ENCODE measurements at regions not wholly inside any gene's neighbourhood (a gene's known extent, or its start where the extent isn't known, plus 50 kb on each side); places are given as distances from the start of the nearest gene placed in this dataset.

GRCh38 chrX:107537815-107538214 is 88.4 kb downstream of the FRMPD3 start:
- Histone ChIP-seq H3K27ac (ENCODE audit: low read length) (no peak overlapping the region), H3K9me3 (ENCODE audit: control insufficient read depth, low read depth, low read length) (no peaks in the 10 kb centered on the region), H3K4me1 (ENCODE audit: control insufficient read depth, low read depth, low read length) (no peaks in the 10 kb centered on the region), H3K9ac (ENCODE audit: low read length) (no peak overlapping the region), H3K36me3 (ENCODE audit: control insufficient read depth, low read depth, low read length) (no peaks in the 10 kb centered on the region), H3K27me3 (ENCODE audit: control insufficient read depth, insufficient read depth, low read length) (no peaks in the 10 kb centered on the region), H3K4me3 (ENCODE audit: low read length) (no peak overlapping the region)

DNA sequence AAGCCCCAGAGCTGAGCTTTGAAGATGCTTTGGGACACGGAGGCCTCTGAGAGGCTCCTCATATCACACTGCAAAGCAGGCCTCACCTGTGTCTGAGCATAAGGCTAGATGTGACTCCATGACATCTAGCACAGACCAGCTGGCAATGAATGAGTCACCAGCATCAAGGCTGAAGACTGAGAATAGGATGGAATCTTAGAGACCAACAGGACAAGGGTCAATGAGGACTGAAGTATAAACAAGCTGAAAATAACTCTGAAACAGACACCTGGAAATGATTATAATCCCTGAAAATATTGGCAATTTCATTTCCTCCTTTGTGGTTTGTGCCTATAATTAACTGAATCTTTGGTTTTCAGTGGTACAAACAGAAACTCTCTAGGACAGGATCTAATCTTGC is 87.1 kb upstream of the PRPS1 start:
- H3K9ac ChIP-seq (ENCODE audit: low read length) = no peak overlapping the region
- no peaks in the 10 kb centered on the region for H3K27me3 ChIP-seq (ENCODE audit: control insufficient read depth, insufficient read depth, low read length)
- H3K27ac ChIP-seq (ENCODE audit: low read length) = no peak overlapping the region
- no peaks in the 10 kb centered on the region for H3K4me1 ChIP-seq (ENCODE audit: control insufficient read depth, low read depth, low read length)
- no peaks in the 10 kb centered on the region for H3K36me3 ChIP-seq (ENCODE audit: control insufficient read depth, low read depth, low read length)
- no peaks in the 10 kb centered on the region for H3K9me3 ChIP-seq (ENCODE audit: control insufficient read depth, low read depth, low read length)
- no peak overlapping the region for H3K4me3 ChIP-seq (ENCODE audit: low read length)

- Histone ChIP-seq H3K9me3 (ENCODE audit: control insufficient read depth, low read depth, low read length) (no peaks in the 10 kb centered on the region), H3K9ac (ENCODE audit: low read length) (no peak overlapping the region), H3K27me3 (ENCODE audit: control insufficient read depth, insufficient read depth, low read length) (no peaks in the 10 kb centered on the region), H3K27ac (ENCODE audit: low read length) (no peak overlapping the region), H3K4me1 (ENCODE audit: control insufficient read depth, low read depth, low read length) (no peaks in the 10 kb centered on the region), H3K4me3 (ENCODE audit: low read length) (no peak overlapping the region), H3K36me3 (ENCODE audit: control insufficient read depth, low read depth, low read length) (no peaks in the 10 kb centered on the region)
Measured at GRCh38 chrX:107542040-107542439, 86.3 kb upstream of the PRPS1 start.

DNA sequence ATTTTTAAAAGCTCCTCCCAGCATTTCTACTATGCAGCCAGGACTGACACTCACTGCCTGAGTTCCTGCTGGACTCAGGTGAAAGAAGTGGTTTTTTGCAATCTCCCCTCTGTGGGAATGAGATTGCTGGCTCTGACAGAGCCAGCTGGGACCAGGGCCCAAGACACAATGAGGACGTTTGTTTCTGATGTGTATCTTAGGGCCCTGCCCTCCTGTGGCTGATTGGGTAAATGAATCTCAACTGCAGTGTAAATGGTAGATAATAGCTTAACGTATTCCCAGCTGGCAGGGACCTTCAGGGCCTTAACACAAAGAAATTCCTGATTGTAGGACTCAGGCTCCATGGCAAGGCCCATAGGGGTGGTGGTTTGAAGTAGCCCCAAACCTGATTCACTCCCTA is 85.8 kb upstream of the PRPS1 start:
- Histone ChIP-seq H3K4me3 (ENCODE audit: low read length) (no peak overlapping the region), H3K4me1 (ENCODE audit: control insufficient read depth, low read depth, low read length) (no peaks in the 10 kb centered on the region), H3K27ac (ENCODE audit: low read length) (no peak overlapping the region), H3K36me3 (ENCODE audit: control insufficient read depth, low read depth, low read length) (no peaks in the 10 kb centered on the region), H3K9me3 (ENCODE audit: control insufficient read depth, low read depth, low read length) (no peaks in the 10 kb centered on the region), H3K9ac (ENCODE audit: low read length) (no peak overlapping the region), H3K27me3 (ENCODE audit: control insufficient read depth, insufficient read depth, low read length) (no peaks in the 10 kb centered on the region)

GRCh38 chrX:107547621-107548020 is 80.7 kb upstream of the PRPS1 start:
- H3K9me3 ChIP-seq (ENCODE audit: control insufficient read depth, low read depth, low read length) = no peaks in the 10 kb centered on the region
- no peak overlapping the region for H3K27ac ChIP-seq (ENCODE audit: low read length)
- no peak overlapping the region for H3K9ac ChIP-seq (ENCODE audit: low read length)
- no peaks in the 10 kb centered on the region for H3K27me3 ChIP-seq (ENCODE audit: control insufficient read depth, insufficient read depth, low read length)
- H3K4me3 ChIP-seq (ENCODE audit: low read length) = no peak overlapping the region
- H3K4me1 ChIP-seq (ENCODE audit: control insufficient read depth, low read depth, low read length) = no peaks in the 10 kb centered on the region
- no peaks in the 10 kb centered on the region for H3K36me3 ChIP-seq (ENCODE audit: control insufficient read depth, low read depth, low read length)

DNA sequence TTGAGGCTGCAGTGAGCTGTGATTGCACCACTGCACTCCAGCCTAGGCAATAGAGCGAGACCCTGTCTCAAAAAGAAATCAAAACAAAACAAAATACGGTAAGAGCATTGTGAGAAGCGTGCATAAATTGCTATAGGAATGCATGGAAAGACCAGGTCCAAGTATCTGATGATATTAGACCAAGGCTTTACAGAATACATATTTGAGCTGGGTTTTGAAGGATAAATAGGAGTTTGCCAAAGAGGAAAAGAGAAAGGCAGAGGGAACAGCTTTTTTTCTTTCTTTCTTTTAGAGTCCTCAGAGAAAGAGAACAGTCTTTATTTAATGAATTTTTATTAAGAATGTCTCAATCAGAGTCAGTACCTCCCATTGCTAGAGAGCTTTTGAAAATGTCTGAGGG is 79.5 kb upstream of the PRPS1 start:
- Histone ChIP-seq H3K9ac (ENCODE audit: low read length) (no peak overlapping the region), H3K4me1 (ENCODE audit: control insufficient read depth, low read depth, low read length) (no peaks in the 10 kb centered on the region), H3K9me3 (ENCODE audit: control insufficient read depth, low read depth, low read length) (no peaks in the 10 kb centered on the region), H3K36me3 (ENCODE audit: control insufficient read depth, low read depth, low read length) (no peaks in the 10 kb centered on the region), H3K27me3 (ENCODE audit: control insufficient read depth, insufficient read depth, low read length) (no peaks in the 10 kb centered on the region), H3K4me3 (ENCODE audit: low read length) (no peak overlapping the region), H3K27ac (ENCODE audit: low read length) (no peak overlapping the region)

- no peak overlapping the region for H3K4me3 ChIP-seq (ENCODE audit: low read length)
- no peak overlapping the region for H3K9ac ChIP-seq (ENCODE audit: low read length)
- H3K36me3 ChIP-seq (ENCODE audit: control insufficient read depth, low read depth, low read length) = no peaks in the 10 kb centered on the region
- no peaks in the 10 kb centered on the region for H3K4me1 ChIP-seq (ENCODE audit: control insufficient read depth, low read depth, low read length)
- no peak overlapping the region for H3K27ac ChIP-seq (ENCODE audit: low read length)
- H3K27me3 ChIP-seq (ENCODE audit: control insufficient read depth, insufficient read depth, low read length) = no peaks in the 10 kb centered on the region
- H3K9me3 ChIP-seq (ENCODE audit: control insufficient read depth, low read depth, low read length) = no peaks in the 10 kb centered on the region
Measured at GRCh38 chrX:107549504-107549903, 78.8 kb upstream of the PRPS1 start.

GRCh38 chrX:107551546-107551945 is 76.8 kb upstream of the PRPS1 start:
- H3K9me3 ChIP-seq (ENCODE audit: control insufficient read depth, low read depth, low read length) = no peaks in the 10 kb centered on the region
- H3K27ac ChIP-seq (ENCODE audit: low read length) = no peak overlapping the region
- H3K4me1 ChIP-seq (ENCODE audit: control insufficient read depth, low read depth, low read length) = no peaks in the 10 kb centered on the region
- H3K36me3 ChIP-seq (ENCODE audit: control insufficient read depth, low read depth, low read length) = no peaks in the 10 kb centered on the region
- no peak overlapping the region for H3K4me3 ChIP-seq (ENCODE audit: low read length)
- no peaks in the 10 kb centered on the region for H3K27me3 ChIP-seq (ENCODE audit: control insufficient read depth, insufficient read depth, low read length)
- no peak overlapping the region for H3K9ac ChIP-seq (ENCODE audit: low read length)

DNA sequence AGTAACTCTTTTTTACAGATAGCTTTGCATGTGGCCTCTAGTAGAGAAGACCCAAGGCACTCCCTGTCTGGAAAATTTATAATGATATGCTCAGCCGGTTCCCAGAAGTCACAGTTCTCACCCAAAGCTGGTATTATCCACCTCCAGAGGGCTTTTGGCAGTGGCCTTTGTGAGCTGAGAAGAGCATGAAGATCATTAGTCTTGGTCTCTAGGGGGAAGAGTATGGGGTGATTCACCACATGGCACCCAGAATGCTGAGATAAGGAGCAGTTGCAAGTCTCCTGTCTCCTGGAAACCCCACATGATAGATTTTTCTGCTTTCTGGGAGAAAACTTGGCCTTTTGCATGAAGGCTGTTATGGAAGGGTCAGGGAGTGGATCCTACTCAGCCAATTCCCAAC is 75.4 kb upstream of the PRPS1 start:
- no peaks in the 10 kb centered on the region for H3K36me3 ChIP-seq (ENCODE audit: control insufficient read depth, low read depth, low read length)
- H3K27me3 ChIP-seq (ENCODE audit: control insufficient read depth, insufficient read depth, low read length) = no peaks in the 10 kb centered on the region
- no peaks in the 10 kb centered on the region for H3K4me1 ChIP-seq (ENCODE audit: control insufficient read depth, low read depth, low read length)
- H3K4me3 ChIP-seq (ENCODE audit: low read length) = no peak overlapping the region
- no peak overlapping the region for H3K9ac ChIP-seq (ENCODE audit: low read length)
- H3K9me3 ChIP-seq (ENCODE audit: control insufficient read depth, low read depth, low read length) = no peaks in the 10 kb centered on the region
- no peak overlapping the region for H3K27ac ChIP-seq (ENCODE audit: low read length)

DNA sequence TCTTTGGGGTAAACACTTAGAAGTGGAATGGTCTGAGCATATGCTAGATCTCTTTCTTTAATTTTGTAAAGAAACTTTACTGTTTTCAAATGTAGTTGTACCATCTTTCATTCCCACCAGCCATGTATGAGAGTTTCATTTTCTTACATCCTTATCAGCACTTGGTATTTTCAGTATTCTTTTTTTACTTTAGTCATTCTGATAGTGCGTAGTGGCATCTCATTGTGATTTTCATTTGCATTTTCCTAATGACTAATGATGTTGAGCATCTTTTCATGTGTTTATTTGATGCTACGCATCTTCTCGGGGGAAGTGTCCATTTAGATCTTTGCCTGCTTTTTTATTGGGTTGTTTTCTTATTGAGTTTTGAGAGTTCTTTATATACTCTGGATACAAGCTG is 71.3 kb upstream of the PRPS1 start:
- Histone ChIP-seq H3K36me3 (ENCODE audit: control insufficient read depth, low read depth, low read length) (no peaks in the 10 kb centered on the region), H3K27ac (ENCODE audit: low read length) (no peak overlapping the region), H3K4me1 (ENCODE audit: control insufficient read depth, low read depth, low read length) (peaks cover 7% of the 10 kb centered on the region), H3K9me3 (ENCODE audit: control insufficient read depth, low read depth, low read length) (no peaks in the 10 kb centered on the region), H3K27me3 (ENCODE audit: control insufficient read depth, insufficient read depth, low read length) (no peaks in the 10 kb centered on the region), H3K9ac (ENCODE audit: low read length) (no peak overlapping the region), H3K4me3 (ENCODE audit: low read length) (no peak overlapping the region)

DNA sequence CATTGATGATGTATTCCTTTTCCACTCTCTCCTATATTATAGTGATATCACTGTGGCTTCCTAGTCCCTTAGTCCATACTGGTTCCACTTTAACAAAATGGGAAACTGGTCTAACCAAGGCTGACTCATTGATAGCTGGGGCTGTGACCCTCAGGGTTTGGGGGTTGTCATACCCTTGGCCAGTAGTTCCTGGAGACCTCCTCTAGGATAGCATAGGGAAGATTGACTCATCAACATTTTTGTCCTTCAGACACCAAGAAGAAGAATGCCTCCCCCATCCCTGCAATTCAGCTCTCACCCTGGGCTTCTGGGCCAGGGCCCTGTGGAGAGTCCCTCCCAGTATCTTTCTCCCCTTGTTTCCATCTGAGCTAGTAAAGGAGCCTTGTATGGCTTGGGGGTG is 68.8 kb upstream of the PRPS1 start:
- Histone ChIP-seq H3K27me3 (ENCODE audit: control insufficient read depth, insufficient read depth, low read length) (no peaks in the 10 kb centered on the region), H3K9ac (ENCODE audit: low read length) (no peak overlapping the region), H3K4me1 (ENCODE audit: control insufficient read depth, low read depth, low read length) (peaks cover 29% of the 10 kb centered on the region), H3K36me3 (ENCODE audit: control insufficient read depth, low read depth, low read length) (no peaks in the 10 kb centered on the region), H3K27ac (ENCODE audit: low read length) (no peak overlapping the region), H3K4me3 (ENCODE audit: low read length) (no peak overlapping the region), H3K9me3 (ENCODE audit: control insufficient read depth, low read depth, low read length) (no peaks in the 10 kb centered on the region)

- Histone ChIP-seq H3K36me3 (ENCODE audit: control insufficient read depth, low read depth, low read length) (no peaks in the 10 kb centered on the region), H3K4me1 (ENCODE audit: control insufficient read depth, low read depth, low read length) (peaks cover 29% of the 10 kb centered on the region), H3K27ac (ENCODE audit: low read length) (no peak overlapping the region), H3K27me3 (ENCODE audit: control insufficient read depth, insufficient read depth, low read length) (no peaks in the 10 kb centered on the region), H3K9me3 (ENCODE audit: control insufficient read depth, low read depth, low read length) (no peaks in the 10 kb centered on the region), H3K4me3 (ENCODE audit: low read length) (no peak overlapping the region), H3K9ac (ENCODE audit: low read length) (no peak overlapping the region)
Measured at GRCh38 chrX:107560041-107560440, 68.3 kb upstream of the PRPS1 start.

Data from iPS-18a (cell line).